LNCAP (cell line): ENCODE measurements at regions not wholly inside any gene's neighbourhood (a gene's known extent, or its start where the extent isn't known, plus 50 kb on each side); places are given as distances from the start of the nearest gene placed in this dataset.

ENCODE experiments used
- CTCF ChIP-seq: fragments of 450-650 bp; IDR thresholded peaks from 2 replicates; pipeline ENCODE4 v1.5.1; 2017; ENCODE audit warnings: mild to moderate bottlenecking

GRCh38 chr3:34008191-34008590 is 209.8 kb downstream of the PDCD6IP start:
- TF ChIP-seq CTCF, result no peak

- TF ChIP-seq CTCF, result no peak
Observed at GRCh38 chr3:34008836-34009809, 210.7 kb downstream of the PDCD6IP start.

GRCh38 chr3:34011171-34012101 is 213.0 kb downstream of the PDCD6IP start:
- peak; percentile 31; the same call in 1 of the 2 replicates for TF ChIP-seq CTCF

GRCh38 chr3:34012102-34012461 is 213.7 kb downstream of the PDCD6IP start:
- no peak for TF ChIP-seq CTCF

- TF ChIP-seq CTCF, result no peak
Observed at GRCh38 chr3:34013818-34014570, 215.6 kb downstream of the PDCD6IP start.

GRCh38 chr3:34015204-34016142 is 217.0 kb downstream of the PDCD6IP start:
- TF ChIP-seq CTCF, result peak; percentile 25; the same call in 1 of the 2 replicates
